ENCODE measurements at regions not wholly inside any gene's neighbourhood (a gene's known extent, or its start where the extent isn't known, plus 50 kb on each side); places are given as distances from the start of the nearest gene placed in this dataset.

GRCh38 chr20:57927376-57927775, 217.6 kb upstream of the PMEPA1 start:
- FAIRE-seq (peak; percentile 94), DNase-seq (ENCODE audit: low spot score) (no peak)

DNA sequence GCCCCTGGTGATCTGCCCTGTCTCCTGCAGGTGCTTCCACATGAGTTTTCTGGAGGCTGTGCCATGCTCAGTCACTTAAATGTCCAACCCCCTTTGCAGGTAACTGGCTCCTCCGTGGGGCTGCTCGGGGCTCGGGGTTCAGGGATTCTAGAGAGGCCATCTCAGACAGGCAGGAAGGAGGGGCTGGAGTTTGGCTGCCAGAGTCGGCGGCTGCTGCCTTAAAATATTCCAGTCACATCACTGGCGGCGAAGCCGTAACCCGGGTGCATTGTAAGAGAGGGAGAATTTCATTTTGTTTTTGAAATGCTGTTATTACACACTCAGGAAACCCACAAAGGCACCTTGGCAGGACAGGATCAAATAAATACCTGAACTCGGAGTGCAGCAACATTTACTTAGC, 212.9 kb upstream of the PMEPA1 start:
- no peak for DNase-seq (ENCODE audit: low spot score)
- no peak for FAIRE-seq

DNA sequence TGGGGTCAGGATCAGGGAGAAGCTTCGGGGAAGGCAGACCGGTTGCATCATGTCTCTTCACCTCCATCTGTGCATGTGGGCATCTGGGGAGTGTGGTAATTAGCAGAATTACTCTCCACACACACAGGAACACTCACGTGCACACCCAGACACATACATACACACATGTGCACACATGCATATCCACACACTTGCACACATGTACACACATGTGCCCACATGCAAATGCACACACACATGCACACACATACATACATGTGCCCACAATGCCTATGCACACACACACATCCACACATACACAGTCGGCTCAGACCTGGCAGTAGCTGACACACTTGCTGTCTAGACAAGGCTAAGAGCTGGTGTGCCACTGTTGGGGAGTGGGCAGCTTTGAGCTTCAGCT, 212.3 kb upstream of the PMEPA1 start:
- FAIRE-seq, result peak; percentile 91
- no peak for DNase-seq (ENCODE audit: low spot score)

- FAIRE-seq (no peak), DNase-seq (ENCODE audit: low spot score) (no peak)
Observed at GRCh38 chr20:57921676-57922075, 211.9 kb upstream of the PMEPA1 start.

DNA sequence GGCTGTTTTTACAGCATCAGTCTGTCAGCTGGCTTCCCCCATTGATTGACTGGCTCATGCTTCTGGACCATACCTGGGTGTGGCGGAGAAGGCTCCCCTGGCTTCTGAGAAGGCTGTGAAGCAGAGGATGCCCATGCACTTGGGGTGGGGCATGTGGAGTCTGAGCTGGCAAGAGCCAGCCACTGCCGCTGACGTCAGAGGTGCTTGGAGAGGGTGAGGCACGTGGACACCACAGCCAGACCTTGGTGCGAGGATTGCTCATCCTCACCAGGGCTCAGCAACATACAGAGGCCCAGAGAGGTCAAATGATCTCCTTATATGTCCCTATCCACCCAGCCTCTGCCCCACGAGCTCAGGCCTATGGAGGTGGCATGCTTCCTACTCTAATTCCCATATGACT, 211.2 kb upstream of the PMEPA1 start:
- DNase-seq (ENCODE audit: low spot score), result no peak
- peak; percentile 50 for FAIRE-seq

GRCh38 chr20:57919049-57919448, 209.2 kb upstream of the PMEPA1 start:
- DNase-seq (ENCODE audit: low spot score) (no peak), FAIRE-seq (no peak)

GRCh38 chr20:57918551-57918950, 208.7 kb upstream of the PMEPA1 start:
- DNase-seq (ENCODE audit: low spot score) (no peak), FAIRE-seq (no peak)

- FAIRE-seq, result no peak
- no peak for DNase-seq (ENCODE audit: low spot score)
Observed at GRCh38 chr20:57914205-57914604, 204.4 kb upstream of the PMEPA1 start.

- DNase-seq (ENCODE audit: low spot score), result no peak
- FAIRE-seq, result peak; percentile 76
Observed at GRCh38 chr20:57913156-57913930, 203.5 kb upstream of the PMEPA1 start.

- FAIRE-seq, result no peak
Observed at GRCh38 chr20:57912227-57912582, 202.4 kb upstream of the PMEPA1 start.

GRCh38 chr20:57911512-57912226, 201.9 kb upstream of the PMEPA1 start:
- DNase-seq (ENCODE audit: low spot score) (no peak), FAIRE-seq (peak; percentile 23)

More at GRCh38 chr20:57912227-57912582, 202.4 kb upstream of the PMEPA1 start:
- DNase-seq (ENCODE audit: low spot score), result no peak

DNA sequence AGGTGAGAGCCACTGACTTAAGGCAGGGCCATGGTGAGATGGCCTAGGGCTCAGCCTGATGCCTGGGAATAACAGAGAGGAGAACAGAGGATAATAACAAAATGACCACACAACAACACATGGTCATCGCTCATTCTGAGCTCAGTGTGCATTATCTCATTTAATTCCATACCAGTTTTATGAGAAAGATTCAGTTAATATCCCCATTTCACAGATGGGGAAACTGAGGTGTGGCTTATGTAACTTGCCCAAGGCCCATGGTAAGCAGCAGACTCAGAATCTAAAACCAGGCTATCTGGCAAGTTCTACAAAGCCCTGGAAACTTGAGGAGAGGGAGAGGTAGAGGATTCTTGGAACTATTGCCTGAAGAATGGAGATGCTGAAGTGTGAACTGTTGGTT, 200.9 kb upstream of the PMEPA1 start:
- no peak for DNase-seq (ENCODE audit: low spot score)
- FAIRE-seq, result peak; percentile 94

- no peak for DNase-seq (ENCODE audit: low spot score)
- FAIRE-seq, result no peak
Observed at GRCh38 chr20:57909763-57910331, 200.0 kb upstream of the PMEPA1 start.

DNA sequence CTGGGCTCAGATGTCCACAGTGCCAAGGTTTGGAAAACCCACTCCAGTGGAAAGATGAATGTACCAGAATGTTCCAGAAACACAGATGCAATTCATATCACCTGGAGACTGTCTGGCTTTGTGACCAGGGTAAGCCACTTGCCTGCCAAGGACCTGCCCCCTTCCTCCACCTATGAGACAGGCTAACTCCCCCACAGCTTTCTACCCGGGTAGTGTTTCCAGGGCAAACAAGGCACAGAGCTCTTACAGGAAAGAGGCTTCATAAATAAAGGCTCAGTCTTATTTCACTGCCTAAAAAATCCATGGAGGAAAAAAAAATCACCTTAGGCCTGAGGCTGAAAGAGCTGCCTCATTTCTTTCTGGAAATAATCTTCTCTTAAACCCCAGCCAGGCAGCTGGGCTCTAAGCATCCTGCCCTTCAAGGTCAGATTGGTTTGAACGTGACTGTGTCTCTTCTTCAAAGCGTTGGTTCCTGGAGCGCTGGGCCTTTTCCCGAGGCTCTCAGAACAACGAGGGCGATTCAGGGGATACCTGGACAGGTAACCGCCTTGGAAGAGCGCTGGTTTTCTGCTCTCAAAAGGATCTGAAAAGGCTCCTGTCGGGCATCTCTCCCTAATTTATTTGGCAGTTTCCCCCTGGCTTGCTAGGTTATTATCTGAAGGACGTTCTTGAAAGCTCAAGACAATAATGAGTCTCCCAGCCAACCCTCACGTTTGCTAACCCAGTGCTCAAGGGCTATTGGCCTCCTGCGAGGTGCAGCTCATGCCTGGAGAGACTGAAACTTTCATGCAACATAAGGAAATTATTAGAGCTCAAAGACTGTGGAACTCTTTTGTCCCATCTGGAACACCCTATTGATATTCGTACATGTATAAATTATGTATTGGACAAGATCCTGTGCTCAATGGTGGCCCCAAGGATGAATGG, 199.2 kb upstream of the PMEPA1 start:
- no peak for DNase-seq (ENCODE audit: low spot score)

GRCh38 chr20:57908226-57908625, 198.4 kb upstream of the PMEPA1 start:
- FAIRE-seq (no peak), DNase-seq (ENCODE audit: low spot score) (no peak)

More for the DNA sequence above, 199.2 kb upstream of the PMEPA1 start:
- FAIRE-seq, result no peak

DNA sequence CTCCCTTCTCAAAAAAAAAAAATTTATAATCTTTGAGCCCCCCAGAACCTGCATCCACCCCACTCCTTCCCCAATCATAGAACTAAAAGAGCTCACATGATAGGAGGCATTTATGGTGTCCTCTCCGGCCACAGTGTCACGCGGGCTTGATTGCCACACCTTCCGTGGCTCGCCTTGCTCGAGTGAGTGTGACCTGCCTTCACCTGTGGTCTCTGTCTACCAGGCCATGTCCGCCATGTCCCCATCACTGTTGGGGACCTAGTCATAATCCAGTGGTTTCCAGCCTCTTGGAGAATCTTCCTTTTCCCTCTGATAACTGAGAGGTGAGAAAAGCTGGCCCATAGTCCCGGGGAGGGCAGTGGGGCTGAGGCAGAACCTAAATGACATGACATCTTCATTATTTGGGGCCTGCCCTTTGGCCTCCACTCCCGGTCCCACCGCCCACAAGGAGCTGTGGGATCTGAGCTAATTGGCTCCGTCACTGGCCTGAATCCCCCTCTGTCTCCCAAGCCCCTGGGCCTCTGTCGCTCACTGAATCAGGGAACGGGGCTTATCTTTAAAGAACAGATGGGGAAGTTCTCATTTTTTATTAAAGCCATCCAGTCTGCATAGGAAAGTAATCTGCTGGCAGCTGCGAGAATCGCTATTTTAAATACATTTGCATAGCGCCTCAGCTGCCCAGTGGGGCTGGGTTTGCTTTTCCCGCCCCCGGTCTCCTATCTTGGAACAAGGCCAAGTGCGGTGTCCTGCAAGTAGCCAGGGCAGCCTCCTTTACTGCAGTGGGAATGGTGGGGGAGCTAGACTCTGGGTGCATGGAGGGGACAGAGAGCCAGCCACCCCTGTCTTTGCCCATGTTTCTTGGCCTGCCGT, 197.6 kb upstream of the PMEPA1 start:
- DNase-seq (ENCODE audit: low spot score), result no peak

GRCh38 chr20:57905448-57905847, 195.6 kb upstream of the PMEPA1 start:
- FAIRE-seq (no peak), DNase-seq (ENCODE audit: low spot score) (no peak)

More for the DNA sequence above, 197.6 kb upstream of the PMEPA1 start:
- FAIRE-seq, result peak; percentile 85

DNA sequence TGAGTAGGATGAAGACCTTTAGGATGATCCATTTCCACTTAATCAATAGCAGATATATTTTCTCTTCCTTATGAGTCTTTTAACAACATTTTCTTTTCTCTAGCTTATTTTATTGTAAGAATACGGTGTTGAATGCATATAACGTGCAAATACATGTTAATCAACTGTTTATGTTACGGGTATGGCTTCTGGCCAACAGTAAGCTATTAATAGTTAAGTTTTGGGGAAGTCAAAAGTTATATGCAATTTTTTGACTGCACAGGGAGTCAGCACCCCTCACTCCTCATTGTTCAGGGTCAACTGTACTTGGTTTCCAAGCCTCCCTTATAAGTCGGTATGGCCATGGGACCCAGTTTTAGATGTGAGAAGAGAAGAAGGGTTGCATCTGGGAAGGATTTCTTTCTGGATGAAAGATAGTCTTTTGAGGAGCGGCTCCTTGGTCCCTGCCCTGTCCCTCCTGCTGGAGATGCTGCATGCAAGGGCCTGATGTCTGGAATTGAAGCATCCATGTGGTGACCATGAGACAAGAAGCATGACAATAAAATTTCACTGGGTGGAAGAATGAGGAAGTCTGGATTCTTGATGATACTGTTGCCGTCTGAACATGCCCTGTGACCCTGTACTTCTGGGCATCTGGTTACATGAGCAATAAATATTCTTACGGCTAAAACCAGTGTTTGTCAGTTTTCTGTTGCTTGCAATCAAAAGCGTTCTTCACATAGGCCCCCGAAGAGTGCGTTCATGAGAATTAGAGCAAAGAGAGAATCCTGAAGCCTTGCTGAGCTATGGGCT, 194.7 kb upstream of the PMEPA1 start:
- no peak for DNase-seq (ENCODE audit: low spot score)
- no peak for FAIRE-seq

GRCh38 chr20:57902473-57902872, 192.7 kb upstream of the PMEPA1 start:
- peak; percentile 93 for DNase-seq (ENCODE audit: low spot score)
- FAIRE-seq, result peak; percentile 96

DNA sequence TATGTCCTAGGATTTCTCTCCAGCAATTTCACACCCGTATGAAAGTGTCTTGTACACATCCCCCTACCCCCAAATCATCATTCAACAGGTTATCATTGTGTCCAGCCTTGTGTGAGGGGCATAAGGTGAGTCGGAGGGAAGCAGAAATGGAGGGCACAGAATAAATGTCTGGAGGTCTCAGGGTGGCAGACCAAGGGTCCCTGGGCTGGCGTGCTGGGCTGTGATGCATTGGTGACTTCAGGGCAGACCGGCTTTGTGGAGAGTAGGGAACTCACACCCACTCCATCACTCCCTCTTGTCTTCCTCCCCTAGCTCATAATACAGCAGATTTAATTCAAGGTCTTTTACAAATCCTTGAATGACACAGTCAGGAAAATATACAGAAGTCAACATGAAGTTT, 191.7 kb upstream of the PMEPA1 start:
- DNase-seq (ENCODE audit: low spot score) (no peak), FAIRE-seq (peak; percentile 82)
